Mesenchymal stem cell (in vitro differentiated cells and primary cell): ENCODE measurements at regions not wholly inside any gene's neighbourhood (a gene's known extent, or its start where the extent isn't known, plus 50 kb on each side); places are given as distances from the start of the nearest gene placed in this dataset.
A peak's percentile ranks its signal among the peaks of the same experiment; 100 is the strongest.

ENCODE experiments used
- DNase-seq: peaks from one replicate; pipeline ENCODE4 v3.0.0-alpha.2; 2013
- H2AFZ ChIP-seq: one replicate; pipeline ENCODE4 v1.6.1; 2013; ENCODE audit warnings: low read depth, mild to moderate bottlenecking, control low read depth, inconsistent platforms, low read length, moderate library complexity
- H2AK5ac ChIP-seq: 2 replicates; pipeline ENCODE4 v1.6.1; 2013; ENCODE audit warnings: low read length, moderate library complexity, mild to moderate bottlenecking, inconsistent platforms; ENCODE audit not compliant: severe bottlenecking
- H2BK120ac ChIP-seq: one replicate; pipeline ENCODE4 v1.6.1; 2013; ENCODE audit warnings: low read depth, mild to moderate bottlenecking, inconsistent platforms, low read length, moderate library complexity
- H2BK12ac ChIP-seq, 2 experiments: one replicate each; pipeline ENCODE4 v1.6.1; 2013; ENCODE audit warnings: inconsistent platforms in 2 of 2, low read length in 2 of 2, mild to moderate bottlenecking in 2 of 2, moderate library complexity in 2 of 2, control low read depth in 1 of 2
- H2BK15ac ChIP-seq: one replicate; pipeline ENCODE4 v1.6.1; 2013; ENCODE audit warnings: mild to moderate bottlenecking, low read depth, inconsistent platforms; ENCODE audit not compliant: poor library complexity, severe bottlenecking
- H2BK5ac ChIP-seq: 2 replicates; pipeline ENCODE4 v1.6.1; 2013; ENCODE audit warnings: low read depth, mild to moderate bottlenecking, low read length, control low read depth, inconsistent platforms; ENCODE audit not compliant: poor library complexity, severe bottlenecking
- H3K14ac ChIP-seq, 2 experiments: one replicate each; pipeline ENCODE4 v1.6.1; 2013; ENCODE audit warnings: inconsistent platforms in 2 of 2, low read length in 2 of 2, control low read depth in 1 of 2, mild to moderate bottlenecking in 1 of 2, moderate library complexity in 1 of 2
- H3K18ac ChIP-seq, 2 experiments: one replicate each; pipeline ENCODE4 v1.6.1; 2013; ENCODE audit warnings: inconsistent platforms in 2 of 2, low read length in 2 of 2, control low read depth in 1 of 2, low read depth in 1 of 2, mild to moderate bottlenecking in 1 of 2
- H3K23ac ChIP-seq, 2 experiments: one replicate each; pipeline ENCODE4 v1.6.1; 2013; ENCODE audit warnings: inconsistent platforms in 2 of 2, low read length in 2 of 2, mild to moderate bottlenecking in 2 of 2, moderate library complexity in 2 of 2, control low read depth in 1 of 2
- H3K27ac ChIP-seq: 2 replicates; pipeline ENCODE4 v1.5.1; 2013; ENCODE audit warnings: mild to moderate bottlenecking, moderate library complexity, low read length, control low read depth, inconsistent platforms; ENCODE audit not compliant: poor library complexity, severe bottlenecking
- H3K27me3 ChIP-seq, 2 experiments: 2 replicates each; pipeline versions ENCODE4 v1.6.1 to v1.7.0; 2013; ENCODE audit warnings: low read length in 2 of 2, mild to moderate bottlenecking in 2 of 2, moderate library complexity in 2 of 2, control low read depth in 1 of 2, inconsistent platforms in 1 of 2; ENCODE audit not compliant: control insufficient read depth in 1 of 2, insufficient read depth in 1 of 2
- H3K36me3 ChIP-seq, 2 experiments: 2 replicates each; pipeline versions ENCODE4 v1.6.1 to v1.7.0; 2013; ENCODE audit warnings: low read length in 2 of 2, control low read depth in 1 of 2, inconsistent platforms in 1 of 2, low read depth in 1 of 2, mild to moderate bottlenecking in 1 of 2; ENCODE audit not compliant: insufficient read depth in 2 of 2, control insufficient read depth in 1 of 2
- H3K4ac ChIP-seq, 2 experiments: one replicate each; pipeline ENCODE4 v1.6.1; 2013; ENCODE audit warnings: inconsistent platforms in 2 of 2, low read length in 2 of 2, mild to moderate bottlenecking in 2 of 2, moderate library complexity in 2 of 2, control low read depth in 1 of 2, low read depth in 1 of 2
- H3K4me1 ChIP-seq: 2 replicates; pipeline ENCODE4 v1.6.1; 2013; ENCODE audit warnings: low read depth, low read length, control low read depth; ENCODE audit not compliant: control insufficient read depth, insufficient read depth
- H3K4me2 ChIP-seq: 2 replicates; pipeline ENCODE4 v1.6.1; 2013; ENCODE audit warnings: low read length, mild to moderate bottlenecking, inconsistent platforms; ENCODE audit not compliant: poor library complexity, severe bottlenecking
- H3K4me3 ChIP-seq, 2 experiments: 2 replicates each; pipeline versions ENCODE4 v1.5.1 to v1.7.0; 2013; ENCODE audit warnings: low read length in 2 of 2, mild to moderate bottlenecking in 2 of 2, control low read depth in 1 of 2, low read depth in 1 of 2; ENCODE audit not compliant: insufficient read depth in 1 of 2
- H3K79me1 ChIP-seq: replicated peaks from 2 replicates; pipeline ENCODE4 v1.6.1; 2013; ENCODE audit warnings: mild to moderate bottlenecking, control low read depth, low read length, inconsistent platforms; ENCODE audit not compliant: poor library complexity, severe bottlenecking
- H3K9ac ChIP-seq: 2 replicates; pipeline ENCODE4 v1.7.0; 2013; ENCODE audit warnings: mild to moderate bottlenecking, low read length, moderate library complexity
- H3K9me3 ChIP-seq: 2 replicates; pipeline ENCODE4 v1.7.0; 2013; ENCODE audit warnings: mild to moderate bottlenecking, low read length; ENCODE audit not compliant: control insufficient read depth
- H4K8ac ChIP-seq: one replicate; pipeline ENCODE4 v1.6.1; 2013; ENCODE audit warnings: inconsistent platforms, mild to moderate bottlenecking, low read length, moderate library complexity
- H4K91ac ChIP-seq: one replicate; pipeline ENCODE4 v1.6.1; 2013; ENCODE audit warnings: mild to moderate bottlenecking, low read length, inconsistent platforms
- WGBS: methylation state at CpG from one replicate; pipeline ENCODE4 v1.1.7; 2013; ENCODE audit warnings: mixed read lengths; 5-methylcytosine and 5-hydroxymethylcytosine counted together

GRCh38 chr1:29743264-29743663 lies 506.9 kb downstream of the PTPRU start:
- 76% methylated on average over 5 of the region's 5 CpGs for WGBS
- H3K14ac ChIP-seq = no peak overlapping the region
- no peaks in the 10 kb centered on the region for H3K9me3 ChIP-seq
- H3K4me1 ChIP-seq = no peaks in the 10 kb centered on the region
- H3K4me3 ChIP-seq = no peak overlapping the region
- H2AK5ac ChIP-seq = no peak overlapping the region
- H2BK5ac ChIP-seq = no peak overlapping the region
- H2BK120ac ChIP-seq = no peak overlapping the region
- H2AFZ ChIP-seq = no peak overlapping the region
- no peak overlapping the region for H3K9ac ChIP-seq
- H3K4me2 ChIP-seq = no peak overlapping the region
- no peak overlapping the region for H2BK15ac ChIP-seq
- H3K27me3 ChIP-seq = peaks cover 64 to 80% of the 10 kb centered on the region in 2 experiments
- no peak overlapping the region for H3K18ac ChIP-seq
- H3K4ac ChIP-seq = no peak overlapping the region
- no peak overlapping the region for H2BK12ac ChIP-seq
- no peaks in the 10 kb centered on the region for H3K79me1 ChIP-seq
- H3K36me3 ChIP-seq = no peaks in the 10 kb centered on the region
- no peak overlapping the region for H3K23ac ChIP-seq
- no peak overlapping the region for H4K91ac ChIP-seq
- no peak for DNase-seq
- no peak overlapping the region for H4K8ac ChIP-seq
- H3K27ac ChIP-seq = no peak overlapping the region

- 88% methylated on average over 1 of the region's 1 CpG for WGBS
- DNase-seq = no peak
- H3K36me3 ChIP-seq = no peaks in the 10 kb centered on the region
Observed at GRCh38 chr1:29739176-29739575, 502.9 kb downstream of the PTPRU start.

GRCh38 chr1:29736582-29737188 lies 500.4 kb downstream of the PTPRU start:
- 75% methylated on average over 2 of the region's 5 CpGs for WGBS
- H3K14ac ChIP-seq = no peak overlapping the region
- H3K4me1 ChIP-seq = no peaks in the 10 kb centered on the region
- H3K9me3 ChIP-seq = no peaks in the 10 kb centered on the region
- no peak overlapping the region for H3K18ac ChIP-seq
- H4K91ac ChIP-seq = no peak overlapping the region
- no peak overlapping the region for H3K23ac ChIP-seq
- DNase-seq = peak; percentile 43
- H2BK12ac ChIP-seq = no peak overlapping the region
- H3K36me3 ChIP-seq = no peaks in the 10 kb centered on the region
- H2BK5ac ChIP-seq = no peak overlapping the region
- H2AFZ ChIP-seq = no peak overlapping the region
- no peak overlapping the region for H3K9ac ChIP-seq
- no peak overlapping the region for H3K4me2 ChIP-seq
- no peak overlapping the region for H3K4ac ChIP-seq
- H3K27me3 ChIP-seq = peaks cover 44 to 58% of the 10 kb centered on the region in 2 experiments
- no peak overlapping the region for H2BK15ac ChIP-seq
- no peak overlapping the region for H3K4me3 ChIP-seq
- H4K8ac ChIP-seq = no peak overlapping the region
- H2BK120ac ChIP-seq = no peak overlapping the region
- no peak overlapping the region for H2AK5ac ChIP-seq
- H3K79me1 ChIP-seq = no peaks in the 10 kb centered on the region
- H3K27ac ChIP-seq = no peak overlapping the region

More at GRCh38 chr1:29739176-29739575, 502.9 kb downstream of the PTPRU start:
- H3K14ac ChIP-seq = no peak overlapping the region
- H3K27me3 ChIP-seq = peaks cover 54 to 61% of the 10 kb centered on the region in 2 experiments
- no peak overlapping the region for H2BK12ac ChIP-seq
- H2AFZ ChIP-seq = no peak overlapping the region
- H3K4me2 ChIP-seq = no peak overlapping the region
- no peak overlapping the region for H2BK5ac ChIP-seq
- H4K91ac ChIP-seq = no peak overlapping the region
- H2BK15ac ChIP-seq = no peak overlapping the region
- H3K4me3 ChIP-seq = no peak overlapping the region
- H4K8ac ChIP-seq = no peak overlapping the region
- H3K27ac ChIP-seq = no peak overlapping the region
- no peaks in the 10 kb centered on the region for H3K4me1 ChIP-seq
- H3K9me3 ChIP-seq = no peaks in the 10 kb centered on the region
- H3K9ac ChIP-seq = no peak overlapping the region
- no peak overlapping the region for H2AK5ac ChIP-seq
- H3K23ac ChIP-seq = no peak overlapping the region
- H2BK120ac ChIP-seq = no peak overlapping the region
- H3K18ac ChIP-seq = no peak overlapping the region
- H3K79me1 ChIP-seq = no peaks in the 10 kb centered on the region
- no peak overlapping the region for H3K4ac ChIP-seq

DNA sequence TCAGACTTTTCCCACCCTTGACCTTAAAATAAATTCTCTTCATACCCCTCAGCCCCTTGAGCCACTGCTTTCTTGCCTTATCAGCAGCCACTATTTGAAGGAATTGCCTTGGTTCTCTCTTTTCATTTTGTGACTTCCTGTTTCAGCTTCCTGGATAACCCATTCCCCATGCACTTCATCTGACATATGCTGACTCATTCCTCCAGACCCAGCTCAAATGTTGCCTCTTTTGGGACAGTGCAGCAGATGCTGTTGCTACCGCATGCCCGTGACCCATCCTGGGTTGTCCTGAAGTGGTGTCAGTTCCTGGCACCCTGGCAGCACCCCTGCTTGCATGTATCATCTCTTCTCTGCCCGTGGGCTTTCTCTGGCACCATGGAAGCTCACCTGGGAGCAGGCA lies 496.1 kb downstream of the PTPRU start:
- Histone ChIP-seq H2BK120ac (no peak overlapping the region), H3K18ac (no peak overlapping the region)
- 59% methylated on average over 3 of the region's 3 CpGs for WGBS

More for the DNA sequence above, 496.1 kb downstream of the PTPRU start:
- H3K27me3 ChIP-seq = peaks cover 14 to 37% of the 10 kb centered on the region in 2 experiments
- H3K14ac ChIP-seq = no peak overlapping the region
- H3K27ac ChIP-seq = no peak overlapping the region
- H3K4me3 ChIP-seq = no peak overlapping the region
- no peak overlapping the region for H2AK5ac ChIP-seq
- no peak overlapping the region for H2AFZ ChIP-seq
- no peak overlapping the region for H4K91ac ChIP-seq
- H3K4me1 ChIP-seq = no peaks in the 10 kb centered on the region
- no peaks in the 10 kb centered on the region for H3K9me3 ChIP-seq
- H3K79me1 ChIP-seq = no peaks in the 10 kb centered on the region
- DNase-seq = no peak
- no peak overlapping the region for H2BK12ac ChIP-seq
- no peak overlapping the region for H2BK15ac ChIP-seq
- H3K23ac ChIP-seq = no peak overlapping the region
- H4K8ac ChIP-seq = no peak overlapping the region
- H2BK5ac ChIP-seq = no peak overlapping the region
- H3K4ac ChIP-seq = no peak overlapping the region
- no peak overlapping the region for H3K9ac ChIP-seq
- no peak overlapping the region for H3K4me2 ChIP-seq
- H3K36me3 ChIP-seq = no peaks in the 10 kb centered on the region
